HS-5 (cell line): ENCODE measurements at regions not wholly inside any gene's neighbourhood (a gene's known extent, or its start where the extent isn't known, plus 50 kb on each side); places are given as distances from the start of the nearest gene placed in this dataset.
"Not testable (repeated sequence)": the region's sequence is repeated elsewhere in the genome, so short reads cannot be mapped to it uniquely, and the experiment has no call there.

Source experiments
- DNase-seq: peaks from one replicate; pipeline ENCODE4 v3.0.0-alpha.2; 2012; ENCODE audit warnings: low read depth

GRCh38 chr9:19651681-19652080, 137.2 kb downstream of the SLC24A2 start:
- no peak for DNase-seq

GRCh38 chr9:19650312-19650711, 138.5 kb downstream of the SLC24A2 start:
- DNase-seq = no peak

GRCh38 chr9:19649336-19650041, 139.3 kb downstream of the SLC24A2 start:
- DNase-seq = no peak

- DNase-seq = no peak
Observed at GRCh38 chr9:19648672-19649071, 140.2 kb downstream of the SLC24A2 start.

- DNase-seq = no peak
Observed at GRCh38 chr9:19643875-19644274, 145.0 kb downstream of the SLC24A2 start.

GRCh38 chr9:19642256-19642655, 146.6 kb downstream of the SLC24A2 start:
- no peak for DNase-seq

- DNase-seq = no peak
Observed at GRCh38 chr9:19641046-19641445, 147.8 kb downstream of the SLC24A2 start.

- DNase-seq = no peak
Observed at GRCh38 chr9:19640014-19640413, 148.8 kb downstream of the SLC24A2 start.

GRCh38 chr9:19637084-19637483, 151.8 kb downstream of the SLC24A2 start:
- no peak for DNase-seq

GRCh38 chr9:19634881-19635280, 154.0 kb downstream of the SLC24A2 start:
- DNase-seq = no peak

GRCh38 chr9:19631181-19631580, 157.7 kb downstream of the SLC24A2 start:
- DNase-seq = no peak

GRCh38 chr9:19630760-19631159, 158.1 kb downstream of the SLC24A2 start:
- DNase-seq = no peak

GRCh38 chr9:19629488-19629887, 159.3 kb downstream of the SLC24A2 start:
- no peak for DNase-seq

GRCh38 chr9:19625426-19625825, 163.4 kb downstream of the SLC24A2 start:
- not testable (repeated sequence) for DNase-seq

GRCh38 chr9:19624519-19624918, 164.3 kb downstream of the SLC24A2 start:
- no peak for DNase-seq

- no peak for DNase-seq
Observed at GRCh38 chr9:19623941-19624340, 164.9 kb downstream of the SLC24A2 start.

GRCh38 chr9:19620326-19620725, 168.5 kb downstream of the SLC24A2 start:
- no peak for DNase-seq

- no peak for DNase-seq
Observed at GRCh38 chr9:19619221-19619620, 169.6 kb downstream of the SLC24A2 start.

GRCh38 chr9:19618816-19619215, 170.0 kb downstream of the SLC24A2 start:
- no peak for DNase-seq

GRCh38 chr9:19615036-19615624, 173.7 kb downstream of the SLC24A2 start:
- no peak for DNase-seq

GRCh38 chr9:19614294-19614693, 174.5 kb downstream of the SLC24A2 start:
- DNase-seq = no peak

- DNase-seq = no peak
Observed at GRCh38 chr9:19600538-19600937, 188.3 kb downstream of the SLC24A2 start.

- DNase-seq = no peak
Observed at GRCh38 chr9:19598722-19599121, 189.9 kb downstream of the ACER2 start.

- DNase-seq = no peak
Observed at GRCh38 chr9:19597176-19597575, 188.4 kb downstream of the ACER2 start.
